MM.1S (cell line): ENCODE measurements at regions not wholly inside any gene's neighbourhood (a gene's known extent, or its start where the extent isn't known, plus 50 kb on each side); places are given as distances from the start of the nearest gene placed in this dataset.
A peak's percentile ranks its signal among the peaks of the same experiment; 100 is the strongest.

ENCODE experiments used
- DNase-seq: peaks from one replicate; pipeline ENCODE4 v3.0.0-alpha.2; 2015
- H2AFZ ChIP-seq: fragments of 300-600 bp; sonication (generic); 2 replicates; pipeline ENCODE4 v1.6.0; 2016; ENCODE audit warnings: antibody characterized with exemption, low read length
- H3F3A ChIP-seq: fragments of 300-600 bp; sonication (generic); 2 replicates; pipeline ENCODE4 v1.6.1; 2016; ENCODE audit warnings: mild to moderate bottlenecking, antibody characterized with exemption, low read length, moderate library complexity, mixed read lengths; ENCODE audit not compliant: insufficient read depth
- H3K27ac ChIP-seq: fragments of 300-600 bp; sonication (generic); 2 replicates; pipeline ENCODE4 v1.5.1; 2016; ENCODE audit warnings: mild to moderate bottlenecking, low read length
- H3K27me3 ChIP-seq: fragments of 300-600 bp; sonication (generic); replicated peaks from 2 replicates; pipeline ENCODE4 v1.6.0; 2016; ENCODE audit warnings: low read length; ENCODE audit not compliant: insufficient read depth
- H3K36me3 ChIP-seq: fragments of 300-600 bp; sonication (generic); replicated peaks from 2 replicates; pipeline ENCODE4 v1.6.1; 2016; ENCODE audit warnings: mild to moderate bottlenecking, low read length, mixed read lengths; ENCODE audit not compliant: insufficient read depth
- H3K4me1 ChIP-seq: fragments of 300-600 bp; sonication (generic); 2 replicates; pipeline ENCODE4 v1.6.1; 2016; ENCODE audit warnings: low read length, mixed read lengths
- H3K4me2 ChIP-seq: fragments of 300-600 bp; sonication (generic); 2 replicates; pipeline ENCODE4 v1.6.0; 2016; ENCODE audit warnings: low read depth, low read length
- H3K4me3 ChIP-seq: fragments of 300-600 bp; sonication (generic); 2 replicates; pipeline ENCODE4 v1.5.1; 2016; ENCODE audit warnings: low read length, mixed read lengths
- H3K79me2 ChIP-seq: fragments of 300-600 bp; sonication (generic); 2 replicates; pipeline ENCODE4 v1.6.1; 2016; ENCODE audit warnings: mixed run types, low read length, mixed read lengths
- H3K9ac ChIP-seq: fragments of 300-600 bp; sonication (generic); 2 replicates; pipeline ENCODE4 v1.6.1; 2016; ENCODE audit warnings: low read length, mixed read lengths
- H3K9me2 ChIP-seq: fragments of 300-600 bp; sonication (generic); replicated peaks from 2 replicates; pipeline ENCODE4 v1.6.1; 2016; ENCODE audit warnings: mild to moderate bottlenecking, low read length, mixed read lengths; ENCODE audit not compliant: insufficient read depth
- H3K9me3 ChIP-seq: fragments of 300-600 bp; sonication (generic); replicated peaks from 2 replicates; pipeline ENCODE4 v1.6.1; 2016; ENCODE audit warnings: mild to moderate bottlenecking, low read length, mixed read lengths; ENCODE audit not compliant: insufficient read depth
- H4K20me1 ChIP-seq: fragments of 300-600 bp; sonication (generic); 2 replicates; pipeline ENCODE4 v1.6.1; 2016; ENCODE audit warnings: mild to moderate bottlenecking, low read length, moderate library complexity, mixed read lengths; ENCODE audit not compliant: insufficient read depth
- CTCF ChIP-seq: fragments of 300-600 bp; sonication (generic); IDR thresholded peaks from 2 replicates; pipeline ENCODE4 v1.5.1; 2016; ENCODE audit warnings: antibody characterized with exemption, low read length, mixed read lengths
- EZH2 ChIP-seq: fragments of 300-600 bp; sonication (generic); optimal IDR thresholded peaks from 2 replicates; pipeline ENCODE3; 2017; ENCODE audit warnings: low read depth, mild to moderate bottlenecking, antibody characterized with exemption, low read length, mixed read lengths
- EZH2phosphoT487 ChIP-seq: fragments of 300-600 bp; sonication (generic); IDR thresholded peaks from 2 replicates; pipeline ENCODE4 v1.6.1; 2018; ENCODE audit warnings: antibody characterized with exemption, low read length

DNA sequence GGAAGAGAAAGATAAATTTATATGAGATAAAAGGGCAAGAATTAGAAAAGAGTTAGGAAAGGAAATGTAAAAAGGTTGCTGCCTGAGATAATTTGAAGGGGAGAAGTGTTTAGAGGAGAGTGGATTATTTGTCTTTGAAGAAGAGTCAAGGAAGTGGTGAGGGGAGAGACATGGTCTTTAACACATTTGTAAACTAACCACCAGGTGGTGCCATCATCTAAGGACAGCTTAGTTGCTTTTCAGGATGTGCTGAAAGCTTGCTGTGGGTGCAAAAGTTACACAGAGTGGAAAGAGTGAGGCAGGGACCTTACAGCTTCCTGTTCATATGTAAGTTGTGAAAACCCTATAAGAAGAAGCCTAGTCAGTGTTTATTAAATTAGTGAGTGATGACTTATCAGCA, 114.1 kb upstream of the DNAJC19 start:
- no peak overlapping the region for H3K9ac ChIP-seq
- no peaks in the 10 kb centered on the region for H3K9me3 ChIP-seq
- no peaks in the 10 kb centered on the region for H3K36me3 ChIP-seq
- H2AFZ ChIP-seq = no peak overlapping the region
- no peak overlapping the region for H3K4me3 ChIP-seq
- H3K4me2 ChIP-seq = no peak overlapping the region
- H4K20me1 ChIP-seq = no peaks in the 10 kb centered on the region
- no peaks in the 10 kb centered on the region for H3K4me1 ChIP-seq
- H3F3A ChIP-seq = no peaks in the 10 kb centered on the region
- H3K79me2 ChIP-seq = no peaks in the 10 kb centered on the region
- DNase-seq = peak; percentile 37
- H3K27me3 ChIP-seq = no peaks in the 10 kb centered on the region
- TF ChIP-seq EZH2phosphoT487 = no peak
- TF ChIP-seq CTCF = peak; percentile 54
- TF ChIP-seq EZH2 = no peak
- no peak overlapping the region for H3K27ac ChIP-seq
- H3K9me2 ChIP-seq = no peaks in the 10 kb centered on the region

GRCh38 chr3:181086011-181086410, 96.5 kb upstream of the DNAJC19 start:
- H3K79me2 ChIP-seq = no peaks in the 10 kb centered on the region
- no peak overlapping the region for H3K4me2 ChIP-seq
- TF ChIP-seq EZH2phosphoT487 = no peak
- no peak for TF ChIP-seq EZH2
- TF ChIP-seq CTCF = no peak
- H3K27ac ChIP-seq = no peak overlapping the region
- H3K9ac ChIP-seq = no peak overlapping the region
- no peaks in the 10 kb centered on the region for H3K9me2 ChIP-seq
- DNase-seq = no peak
- H3K4me3 ChIP-seq = no peak overlapping the region
- H3F3A ChIP-seq = no peaks in the 10 kb centered on the region
- no peak overlapping the region for H2AFZ ChIP-seq
- H3K27me3 ChIP-seq = no peaks in the 10 kb centered on the region
- no peaks in the 10 kb centered on the region for H3K4me1 ChIP-seq
- H3K36me3 ChIP-seq = no peaks in the 10 kb centered on the region
- H3K9me3 ChIP-seq = no peaks in the 10 kb centered on the region
- H4K20me1 ChIP-seq = no peaks in the 10 kb centered on the region

DNA sequence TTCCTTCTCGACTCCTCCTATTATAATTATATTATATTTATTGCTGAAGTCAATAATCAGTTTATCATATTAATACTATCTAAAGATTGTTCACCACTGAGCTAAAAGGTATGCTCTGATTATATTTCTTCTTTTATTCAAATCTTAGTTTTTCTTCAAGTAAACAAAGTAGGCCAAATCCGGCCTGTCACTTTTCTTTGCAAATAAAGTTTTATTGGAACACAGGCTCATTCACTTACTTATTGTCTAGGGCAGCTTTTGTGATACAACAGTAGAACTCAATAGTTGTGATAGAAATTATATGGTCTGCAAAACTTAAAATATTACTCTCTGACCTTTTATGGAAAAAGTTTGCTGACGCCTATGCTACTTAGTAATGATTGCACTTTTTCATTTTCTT, 92.4 kb upstream of the DNAJC19 start:
- H3K4me3 ChIP-seq = no peak overlapping the region
- no peaks in the 10 kb centered on the region for H3K9me2 ChIP-seq
- no peak overlapping the region for H2AFZ ChIP-seq
- no peak overlapping the region for H3K4me2 ChIP-seq
- no peak overlapping the region for H3K27ac ChIP-seq
- TF ChIP-seq EZH2phosphoT487 (no peak), EZH2 (no peak), CTCF (no peak)
- no peaks in the 10 kb centered on the region for H3K36me3 ChIP-seq
- H3K9me3 ChIP-seq = no peaks in the 10 kb centered on the region
- H3K27me3 ChIP-seq = no peaks in the 10 kb centered on the region
- H3K4me1 ChIP-seq = no peaks in the 10 kb centered on the region
- no peaks in the 10 kb centered on the region for H3F3A ChIP-seq
- H4K20me1 ChIP-seq = no peaks in the 10 kb centered on the region
- H3K79me2 ChIP-seq = no peaks in the 10 kb centered on the region
- H3K9ac ChIP-seq = no peak overlapping the region
- no peak for DNase-seq

GRCh38 chr3:181076558-181076957, 87.0 kb upstream of the DNAJC19 start:
- no peak for TF ChIP-seq EZH2phosphoT487
- no peak for TF ChIP-seq CTCF
- no peak for TF ChIP-seq EZH2
- no peaks in the 10 kb centered on the region for H3K36me3 ChIP-seq
- no peak overlapping the region for H3K9ac ChIP-seq
- no peaks in the 10 kb centered on the region for H4K20me1 ChIP-seq
- no peak for DNase-seq
- no peaks in the 10 kb centered on the region for H3K9me2 ChIP-seq
- no peaks in the 10 kb centered on the region for H3K4me1 ChIP-seq
- H3K79me2 ChIP-seq = no peaks in the 10 kb centered on the region
- no peaks in the 10 kb centered on the region for H3K27me3 ChIP-seq
- no peaks in the 10 kb centered on the region for H3K9me3 ChIP-seq
- no peak overlapping the region for H3K4me2 ChIP-seq
- H3K27ac ChIP-seq = no peak overlapping the region
- no peaks in the 10 kb centered on the region for H3F3A ChIP-seq
- H2AFZ ChIP-seq = no peak overlapping the region
- no peak overlapping the region for H3K4me3 ChIP-seq
